Cardiac muscle cell (in vitro differentiated cells and primary cell): ENCODE measurements at regions not wholly inside any gene's neighbourhood (a gene's known extent, or its start where the extent isn't known, plus 50 kb on each side); places are given as distances from the start of the nearest gene placed in this dataset.
A peak's percentile ranks its signal among the peaks of the same experiment; 100 is the strongest.

ENCODE experiments used
- DNase-seq, 2 donors: peaks; one replicate each; pipeline versions ENCODE4 v3.0.0 to v3.0.0-alpha.2; 2010 to 2017; ENCODE audit warnings: low read depth in 1 of 2, low spot score in 1 of 2
- H3K27ac ChIP-seq: fragments of 200-600 bp; sonication (generic); 2 replicates; pipeline ENCODE4 v1.5.1; 2016
- H3K27me3 ChIP-seq: fragments of 200-600 bp; sonication (generic); 2 replicates; pipeline ENCODE4 v1.6.0; 2016; ENCODE audit warnings: control low read depth
- H3K36me3 ChIP-seq: fragments of 200-600 bp; sonication (generic); 2 replicates; pipeline ENCODE4 v1.5.1; 2016; ENCODE audit warnings: control low read depth
- H3K4me1 ChIP-seq: fragments of 200-600 bp; sonication (generic); 2 replicates; pipeline ENCODE4 v1.8.1; 2017; ENCODE audit warnings: low read depth, mild to moderate bottlenecking, mixed run types
- H3K4me3 ChIP-seq: fragments of 200-600 bp; sonication (generic); 2 replicates; pipeline ENCODE4 v1.5.1; 2016; ENCODE audit warnings: mild to moderate bottlenecking
- H3K9me3 ChIP-seq: fragments of 200-600 bp; sonication (generic); 2 replicates; pipeline ENCODE4 v1.5.1; 2017; ENCODE audit warnings: low read depth, mild to moderate bottlenecking, control low read depth
- TF ChIP-seq, protein P1 (sequence below): IDR thresholded peaks from 2 replicates; pipeline ENCODE4 v1.5.1; 2012; ENCODE audit warnings: low read depth, mild to moderate bottlenecking, low read length

DNA sequence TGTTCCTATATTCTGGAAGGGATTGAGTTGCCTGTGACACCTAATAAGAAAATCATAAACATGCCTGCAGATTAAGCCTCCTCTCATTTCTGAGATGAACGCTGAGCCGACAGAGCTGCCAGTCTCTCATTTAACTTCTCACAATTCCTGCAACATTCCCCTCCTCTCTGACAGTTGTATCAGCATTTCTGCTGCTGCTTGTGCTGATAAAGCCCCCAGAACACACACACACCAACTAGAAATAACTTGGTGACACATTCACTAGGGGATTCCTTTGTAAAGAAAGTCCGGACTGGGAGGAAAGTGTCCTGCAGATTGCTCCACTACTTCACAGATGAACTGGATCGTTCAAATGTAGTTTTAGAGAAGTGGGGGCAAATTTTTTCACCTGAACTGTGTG lies 437.3 kb downstream of the PLA2G4A start:
- Histone ChIP-seq H3K4me1 (peaks cover 14% of the 10 kb centered on the region), H3K36me3 (no peaks in the 10 kb centered on the region), H3K4me3 (no peak overlapping the region), H3K27ac (peak overlapping the region; percentile 70), H3K27me3 (no peaks in the 10 kb centered on the region), H3K9me3 (no peaks in the 10 kb centered on the region)
- DNase-seq: peak in 1 of 2 donors; percentile 73
- TF ChIP-seq, protein P1, sequence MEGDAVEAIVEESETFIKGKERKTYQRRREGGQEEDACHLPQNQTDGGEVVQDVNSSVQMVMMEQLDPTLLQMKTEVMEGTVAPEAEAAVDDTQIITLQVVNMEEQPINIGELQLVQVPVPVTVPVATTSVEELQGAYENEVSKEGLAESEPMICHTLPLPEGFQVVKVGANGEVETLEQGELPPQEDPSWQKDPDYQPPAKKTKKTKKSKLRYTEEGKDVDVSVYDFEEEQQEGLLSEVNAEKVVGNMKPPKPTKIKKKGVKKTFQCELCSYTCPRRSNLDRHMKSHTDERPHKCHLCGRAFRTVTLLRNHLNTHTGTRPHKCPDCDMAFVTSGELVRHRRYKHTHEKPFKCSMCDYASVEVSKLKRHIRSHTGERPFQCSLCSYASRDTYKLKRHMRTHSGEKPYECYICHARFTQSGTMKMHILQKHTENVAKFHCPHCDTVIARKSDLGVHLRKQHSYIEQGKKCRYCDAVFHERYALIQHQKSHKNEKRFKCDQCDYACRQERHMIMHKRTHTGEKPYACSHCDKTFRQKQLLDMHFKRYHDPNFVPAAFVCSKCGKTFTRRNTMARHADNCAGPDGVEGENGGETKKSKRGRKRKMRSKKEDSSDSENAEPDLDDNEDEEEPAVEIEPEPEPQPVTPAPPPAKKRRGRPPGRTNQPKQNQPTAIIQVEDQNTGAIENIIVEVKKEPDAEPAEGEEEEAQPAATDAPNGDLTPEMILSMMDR: no peak

DNA sequence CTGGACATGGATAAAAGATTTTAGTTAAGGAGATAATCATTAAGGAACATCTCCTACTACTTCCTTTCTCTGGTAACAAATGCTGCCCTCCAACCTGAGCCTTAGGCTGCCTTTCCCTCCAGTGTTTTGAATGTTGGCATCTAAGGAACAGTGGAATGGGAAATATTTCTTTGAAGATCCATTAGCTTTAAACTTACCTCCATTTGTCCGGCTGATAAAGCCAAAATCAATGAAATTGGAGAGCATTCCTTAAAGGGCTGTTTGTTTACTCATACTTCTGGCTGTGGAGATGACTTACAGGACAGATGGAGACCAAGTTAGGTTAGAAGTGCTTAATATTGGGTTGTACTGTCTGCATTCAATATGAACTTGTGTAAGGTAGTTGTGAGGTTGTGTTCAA lies 439.1 kb downstream of the PLA2G4A start:
- H3K36me3 ChIP-seq: no peaks in the 10 kb centered on the region
- no peak for DNase-seq
- H3K4me3 ChIP-seq: no peak overlapping the region
- H3K27me3 ChIP-seq: no peaks in the 10 kb centered on the region
- H3K27ac ChIP-seq: no peak overlapping the region
- peaks cover 14% of the 10 kb centered on the region for H3K4me1 ChIP-seq
- TF ChIP-seq, protein P1: no peak
- no peaks in the 10 kb centered on the region for H3K9me3 ChIP-seq

- TF ChIP-seq, protein P1: no peak
- H3K27ac ChIP-seq: no peak overlapping the region
- H3K4me3 ChIP-seq: no peak overlapping the region
- H3K27me3 ChIP-seq: no peaks in the 10 kb centered on the region
- no peaks in the 10 kb centered on the region for H3K9me3 ChIP-seq
- no peak for DNase-seq
- no peaks in the 10 kb centered on the region for H3K36me3 ChIP-seq
- H3K4me1 ChIP-seq: peaks cover 11% of the 10 kb centered on the region
Measured at GRCh38 chr1:187270256-187270655, 441.5 kb downstream of the PLA2G4A start.

DNA sequence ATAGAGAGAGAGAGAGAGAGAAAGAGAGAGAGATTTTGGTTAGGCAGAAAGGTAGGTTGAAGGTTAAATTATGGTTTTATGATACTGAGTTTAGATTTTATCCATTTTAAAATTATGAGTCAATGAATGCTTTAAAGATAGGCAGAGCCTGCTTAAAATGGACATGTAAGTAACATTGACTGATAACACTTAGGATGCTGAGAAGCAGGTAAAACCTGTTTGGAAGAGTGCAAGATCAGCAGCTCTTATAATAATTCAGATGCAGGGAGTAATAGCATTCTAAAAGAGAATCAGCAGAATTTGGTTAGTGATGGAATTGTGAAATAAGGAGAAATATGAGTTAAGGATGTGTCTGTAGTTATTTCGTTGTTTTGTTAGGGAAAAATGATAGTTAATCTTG lies 446.6 kb downstream of the PLA2G4A start:
- Histone ChIP-seq H3K4me3 (no peak overlapping the region), H3K36me3 (no peaks in the 10 kb centered on the region), H3K4me1 (no peaks in the 10 kb centered on the region), H3K27ac (no peak overlapping the region), H3K27me3 (no peaks in the 10 kb centered on the region), H3K9me3 (no peaks in the 10 kb centered on the region)
- TF ChIP-seq, protein P1: no peak
- no peak for DNase-seq

DNA sequence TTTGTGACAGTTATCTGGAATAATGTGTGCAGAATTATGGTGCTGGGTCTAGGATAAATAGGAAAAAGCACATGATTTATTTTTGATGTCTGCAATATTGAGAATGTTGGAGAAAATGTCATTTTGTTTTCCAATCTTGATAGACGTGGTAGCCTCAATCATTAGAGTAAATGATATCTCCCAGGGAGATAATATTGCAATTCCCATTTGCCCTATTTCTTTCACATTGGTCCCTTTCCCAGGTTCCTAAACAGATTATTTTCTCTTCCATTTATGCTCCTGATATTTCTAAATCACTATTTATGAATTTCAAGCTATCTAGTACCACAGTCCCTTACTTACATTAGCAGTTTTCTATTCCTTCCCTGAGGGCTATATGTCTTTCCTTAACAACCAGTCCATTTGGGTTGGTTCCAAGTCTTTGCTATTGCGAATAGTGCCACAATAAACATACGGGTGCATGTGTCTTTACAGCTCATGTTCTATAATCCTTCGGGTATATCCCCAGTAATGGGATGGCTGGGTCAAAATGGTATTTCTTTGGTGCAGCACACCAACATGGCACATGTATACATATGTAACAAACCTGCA lies 447.3 kb downstream of the PLA2G4A start:
- TF ChIP-seq, protein P1: no peak
- Histone ChIP-seq H3K36me3 (no peaks in the 10 kb centered on the region), H3K4me1 (no peaks in the 10 kb centered on the region), H3K9me3 (no peaks in the 10 kb centered on the region), H3K4me3 (no peak overlapping the region), H3K27ac (no peak overlapping the region), H3K27me3 (no peaks in the 10 kb centered on the region)
- DNase-seq: no peak

DNA sequence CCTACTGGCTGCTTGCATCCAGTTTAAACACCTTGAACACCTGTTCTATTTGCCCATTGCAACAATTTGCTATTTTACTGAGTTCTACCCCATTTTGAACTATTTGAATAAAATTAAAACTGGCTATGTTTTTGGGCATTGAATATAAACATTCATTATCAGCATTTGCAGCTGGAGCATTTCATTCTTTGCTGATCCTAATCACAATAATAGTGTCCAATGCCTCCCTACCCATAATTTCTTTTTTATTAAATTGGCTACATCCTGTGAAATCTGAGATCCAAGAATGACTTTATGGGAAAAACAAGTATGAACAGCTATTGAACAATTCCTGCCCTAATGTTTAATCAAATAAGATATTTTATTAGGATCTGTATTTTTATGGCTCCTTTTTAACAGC lies 447.9 kb downstream of the PLA2G4A start:
- Histone ChIP-seq H3K4me3 (no peak overlapping the region), H3K27ac (no peak overlapping the region), H3K27me3 (no peaks in the 10 kb centered on the region), H3K4me1 (no peaks in the 10 kb centered on the region), H3K36me3 (no peaks in the 10 kb centered on the region), H3K9me3 (no peaks in the 10 kb centered on the region)
- TF ChIP-seq, protein P1: no peak
- no peak for DNase-seq
